M059J (cell line): ENCODE measurements at regions not wholly inside any gene's neighbourhood (a gene's known extent, or its start where the extent isn't known, plus 50 kb on each side); places are given as distances from the start of the nearest gene placed in this dataset.

ENCODE experiments used
- DNase-seq: peaks from one replicate; pipeline ENCODE4 v3.0.0-alpha.2; 2012; ENCODE audit warnings: low read depth

DNA sequence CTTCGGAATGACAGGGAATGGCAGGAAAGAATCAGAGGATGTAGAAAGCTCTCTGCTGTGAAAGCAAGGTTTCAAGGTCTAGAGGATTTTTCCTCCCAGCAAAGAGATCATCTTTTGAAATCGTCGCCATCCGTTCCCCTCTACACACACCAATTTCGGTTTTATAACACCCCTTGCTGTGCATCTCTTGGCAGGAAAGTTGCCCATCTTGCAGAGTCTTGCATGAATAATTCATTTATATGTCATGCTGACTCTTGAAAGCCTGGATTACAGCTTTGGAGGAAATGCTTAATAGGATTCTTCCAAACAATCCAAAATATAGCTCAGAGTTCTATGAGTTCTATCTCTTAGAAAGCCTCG is 262.7 kb downstream of the CHL1 start:
- no peak for DNase-seq

DNA sequence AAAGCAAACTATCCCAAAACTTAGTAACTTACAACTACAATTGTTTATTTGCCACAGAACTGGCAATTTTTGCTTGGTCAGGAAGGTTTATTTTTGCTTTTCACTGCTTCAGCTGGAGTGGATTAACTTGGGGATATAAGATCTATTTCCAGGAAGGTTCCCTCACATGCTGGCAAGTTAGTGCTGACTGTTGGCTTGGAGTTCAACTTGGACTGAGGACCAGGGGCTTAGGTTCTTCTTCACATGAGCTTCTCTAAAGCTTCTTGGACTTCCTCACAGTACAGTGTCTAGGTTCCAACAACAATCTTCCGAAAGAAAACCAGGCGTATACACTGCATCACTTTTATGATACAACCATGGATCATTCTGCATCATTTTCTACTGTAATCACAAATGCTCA is 264.4 kb downstream of the CHL1 start:
- DNase-seq: no peak

DNA sequence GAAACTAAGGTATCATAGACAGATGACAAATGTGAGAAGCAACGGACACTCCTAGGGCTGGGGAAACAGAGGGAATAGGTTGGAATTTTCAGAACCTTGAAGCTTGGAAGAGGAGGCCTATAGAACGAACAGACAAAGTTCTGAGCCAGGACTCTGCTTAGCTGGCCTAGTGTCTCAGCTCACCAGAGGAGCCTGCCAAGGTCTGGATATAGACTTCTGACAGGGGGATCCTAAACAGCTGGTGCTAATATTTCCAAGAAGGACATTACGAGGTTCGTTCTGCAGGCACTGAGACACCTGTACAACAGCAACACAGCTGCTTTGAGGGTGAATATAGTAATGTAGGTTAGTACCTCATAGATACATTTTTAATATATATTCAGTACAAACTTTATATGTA is 266.3 kb downstream of the CHL1 start:
- no peak for DNase-seq

GRCh38 chr3:463252-464192 is 267.0 kb downstream of the CHL1 start:
- DNase-seq: no peak

- no peak for DNase-seq
Measured at GRCh38 chr3:464255-464654, 267.7 kb downstream of the CHL1 start.

DNA sequence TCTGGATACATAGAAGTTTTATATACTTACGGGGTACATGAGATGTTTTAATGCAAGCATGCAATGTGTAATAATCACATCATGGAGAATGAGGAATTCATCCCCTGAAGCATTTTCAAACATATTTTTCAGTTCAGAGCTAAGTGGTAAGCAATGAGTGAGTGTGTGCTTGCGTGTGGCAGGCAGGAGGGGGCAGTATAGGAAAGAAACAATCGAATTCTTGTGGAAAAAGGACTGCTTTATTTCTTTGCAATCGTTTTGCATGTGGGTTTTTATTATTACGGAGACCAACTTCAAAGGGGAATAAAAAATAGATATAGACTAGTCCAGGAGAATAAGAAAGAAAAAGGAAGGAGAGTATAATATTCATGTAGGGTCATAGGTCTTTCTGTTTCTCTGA is 271.6 kb downstream of the CHL1 start:
- no peak for DNase-seq

DNA sequence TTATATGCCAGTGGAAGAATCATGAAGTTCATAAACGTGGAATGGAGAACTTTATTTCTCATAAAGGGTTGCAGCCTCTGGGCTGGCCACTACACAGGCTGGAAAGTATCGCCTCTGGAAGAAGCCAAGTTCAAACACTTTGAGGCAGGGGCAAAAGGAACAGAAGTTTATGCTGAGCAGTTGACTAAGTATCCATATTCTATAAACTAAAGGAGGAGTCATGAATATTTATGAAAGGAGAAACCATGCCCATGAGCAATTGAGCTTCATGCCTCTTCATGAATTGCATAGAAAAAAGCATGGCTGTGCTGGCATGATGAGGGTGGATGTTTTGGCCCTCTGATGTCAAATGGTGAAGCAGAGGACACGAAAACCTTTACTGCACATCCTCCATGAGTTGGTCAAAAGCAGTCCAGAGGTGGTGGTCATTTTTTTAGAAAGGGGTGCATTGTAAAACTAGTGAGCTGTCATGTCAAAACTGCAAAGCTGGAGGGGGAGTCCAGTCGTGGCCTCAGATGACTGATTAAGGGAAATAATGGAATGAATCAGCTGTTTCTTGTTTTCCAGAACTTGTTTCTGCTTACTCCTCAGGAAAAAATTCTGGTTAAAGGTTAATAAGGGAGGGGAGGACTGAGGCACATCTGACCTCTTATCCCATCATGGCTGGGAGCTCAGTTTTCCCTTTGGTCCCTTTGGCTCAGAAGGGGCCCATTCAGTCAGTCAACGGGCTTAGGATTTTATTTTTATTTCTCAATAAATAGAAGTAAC is 276.7 kb downstream of the CHL1 start:
- DNase-seq: no peak

DNA sequence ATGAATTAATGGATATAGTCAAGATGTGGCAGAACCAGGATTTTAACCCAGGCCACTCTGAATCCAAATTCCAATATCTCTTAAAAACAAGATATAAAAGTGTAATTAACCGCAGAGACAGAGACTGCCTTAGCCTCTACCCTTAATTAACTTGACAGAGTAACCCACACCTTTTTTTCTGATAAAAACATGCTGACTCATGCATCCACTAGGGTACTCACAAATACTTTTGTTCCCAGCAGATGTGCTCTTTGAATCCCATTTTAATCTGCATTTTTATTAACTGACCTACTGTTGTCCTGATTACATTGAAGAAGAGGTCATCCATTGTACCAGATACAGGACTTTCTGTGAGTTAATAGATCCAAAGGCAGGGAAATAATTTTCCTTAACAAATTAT is 278.3 kb downstream of the CHL1 start:
- DNase-seq: no peak

GRCh38 chr3:480070-480469 is 283.5 kb downstream of the CHL1 start:
- DNase-seq: no peak

DNA sequence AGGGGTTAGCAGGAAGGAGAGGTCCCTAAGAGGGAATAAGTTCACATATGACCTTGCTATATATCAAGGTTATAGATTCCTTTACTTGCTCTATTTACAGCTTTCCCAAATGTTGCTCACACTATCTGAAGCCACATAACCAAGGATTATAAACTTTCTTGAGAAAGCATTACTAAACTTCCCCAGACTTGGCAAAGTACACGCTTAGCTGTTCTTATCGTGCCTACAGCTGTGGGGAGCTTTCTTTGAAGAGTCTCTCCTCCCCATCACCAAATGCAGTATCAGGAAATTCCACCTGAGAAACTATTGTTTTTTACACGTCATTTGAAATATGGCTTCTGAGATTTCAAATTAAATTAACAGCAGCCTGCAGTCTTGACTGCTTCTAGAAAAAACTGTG is 284.5 kb downstream of the CHL1 start:
- DNase-seq: no peak

DNA sequence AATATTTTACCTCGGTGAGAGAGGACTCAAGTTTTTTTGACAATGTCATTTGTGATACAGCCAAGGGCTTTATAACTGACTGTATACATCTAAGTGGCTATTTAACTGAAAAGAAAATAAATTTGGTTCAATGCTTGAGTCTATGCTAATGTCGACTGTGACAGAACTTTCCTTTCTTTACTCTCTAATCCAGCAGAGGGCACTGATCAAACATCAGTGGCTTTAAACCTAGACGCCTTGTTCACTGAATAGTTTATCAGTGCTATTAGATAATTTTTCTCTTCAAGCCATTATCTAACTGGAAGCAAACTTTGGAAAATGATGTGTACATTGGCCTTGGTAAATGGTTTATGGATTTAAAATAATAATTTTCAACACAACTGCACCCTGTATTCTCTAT is 285.1 kb downstream of the CHL1 start:
- DNase-seq: no peak

DNA sequence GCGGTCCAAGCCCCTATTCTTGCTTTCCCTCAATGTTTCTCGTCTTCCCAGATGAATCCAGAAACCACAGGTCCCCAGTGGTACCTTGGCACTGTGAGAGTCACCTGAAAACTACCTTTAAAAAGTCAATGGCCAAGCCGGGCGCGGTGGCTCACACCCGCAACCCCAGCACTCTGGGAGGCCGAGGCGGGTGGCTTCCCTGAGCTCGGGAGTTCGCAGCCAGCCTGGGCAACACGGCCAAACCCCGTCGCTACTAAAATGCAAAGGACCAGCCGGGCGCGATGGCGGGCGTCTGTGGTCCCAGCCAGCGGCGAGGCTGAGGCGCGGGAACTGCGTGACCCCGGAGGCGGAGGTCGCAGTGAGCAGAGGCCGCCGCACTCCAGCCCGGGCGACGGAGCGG is 285.9 kb downstream of the CHL1 start:
- DNase-seq: no peak

DNA sequence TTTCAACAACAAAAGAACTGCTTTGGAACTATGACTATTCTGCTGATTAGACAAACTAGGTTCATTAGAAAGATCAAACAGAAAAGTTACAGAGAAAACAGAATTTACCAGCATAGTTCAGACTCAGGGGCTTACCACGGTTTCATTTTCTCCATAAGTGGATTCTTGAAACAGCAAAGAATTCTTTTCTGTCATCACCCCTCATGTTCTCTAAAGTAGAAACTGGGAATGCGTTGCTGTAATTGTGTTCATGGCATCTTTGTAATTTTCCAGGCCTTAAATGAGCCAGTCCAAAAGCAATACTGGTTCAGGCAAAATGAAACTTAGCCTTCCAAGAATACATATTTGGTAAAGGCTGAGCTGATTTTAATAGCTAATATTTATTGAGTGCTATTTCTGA is 287.8 kb downstream of the CHL1 start:
- no peak for DNase-seq

DNA sequence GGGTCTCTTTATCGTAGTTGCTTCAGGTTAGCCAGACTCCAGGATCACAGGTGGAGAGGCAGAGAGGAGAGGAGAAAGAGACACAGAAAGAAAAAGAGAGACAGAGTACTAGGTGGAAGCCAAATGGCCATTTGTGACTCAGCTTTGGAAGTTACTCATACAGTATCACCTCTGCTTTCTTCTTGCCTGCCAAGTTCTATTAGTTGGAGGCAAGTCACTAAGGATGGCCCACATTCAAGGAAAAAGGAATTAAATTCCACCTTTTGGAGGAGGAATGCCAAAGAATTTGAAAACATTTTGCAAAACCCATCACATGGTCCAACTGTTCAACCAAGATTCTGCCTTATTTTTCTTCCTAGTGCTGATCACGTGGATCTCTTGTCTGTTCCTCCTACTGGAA is 291.1 kb downstream of the CHL1 start:
- no peak for DNase-seq

DNA sequence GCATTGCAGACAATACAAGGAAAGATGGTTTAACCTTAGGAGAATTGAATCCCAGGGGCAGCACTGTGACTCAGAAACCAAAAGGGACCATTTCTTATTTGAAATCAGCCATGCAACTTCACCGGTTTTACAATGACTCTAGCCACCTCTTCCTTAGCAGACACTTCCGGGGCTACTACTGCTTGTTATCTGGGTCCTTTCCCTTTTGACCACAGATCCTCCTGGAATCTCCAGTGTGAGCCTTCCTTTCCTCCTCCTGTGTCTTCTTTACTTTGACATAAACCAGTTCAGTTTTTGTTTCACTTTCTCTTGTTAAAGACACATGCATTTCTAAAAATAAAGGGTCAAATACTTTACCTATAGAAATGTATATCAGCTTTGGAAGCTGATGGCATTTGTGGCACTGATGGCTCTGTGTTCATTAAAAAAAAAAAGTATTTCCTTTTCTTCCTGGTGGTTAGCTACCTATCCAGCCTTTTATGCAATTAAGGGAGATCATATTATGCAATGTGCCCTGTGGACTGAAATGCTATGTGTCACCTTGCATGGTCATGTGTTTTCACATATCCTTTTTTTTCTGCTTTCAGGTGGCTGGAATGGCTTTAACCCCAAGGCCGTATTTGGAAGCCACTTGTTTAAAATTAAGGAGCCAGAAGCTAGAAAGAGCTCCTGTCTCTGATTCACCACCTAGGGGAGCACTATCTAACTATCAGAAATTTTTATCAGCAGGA is 296.2 kb downstream of the CHL1 start:
- no peak for DNase-seq

DNA sequence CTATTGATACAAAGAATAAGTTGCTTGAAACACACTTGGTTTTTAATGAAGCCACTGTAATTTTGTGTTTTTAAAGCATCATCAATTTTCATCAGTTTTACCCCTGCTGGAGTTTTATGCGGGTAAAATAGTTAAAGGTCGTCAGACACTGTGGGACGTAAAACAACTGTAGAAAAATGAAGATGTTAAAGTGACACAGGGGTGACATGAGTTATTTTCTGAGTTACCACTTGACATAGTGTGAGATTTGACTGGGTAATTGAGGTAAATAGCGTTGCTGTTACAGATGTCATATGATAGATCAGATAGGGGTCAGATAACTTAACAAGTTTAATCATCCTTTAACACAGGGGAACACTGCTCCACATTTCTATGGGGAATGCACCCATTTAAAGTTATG is 297.6 kb downstream of the CHL1 start:
- no peak for DNase-seq

DNA sequence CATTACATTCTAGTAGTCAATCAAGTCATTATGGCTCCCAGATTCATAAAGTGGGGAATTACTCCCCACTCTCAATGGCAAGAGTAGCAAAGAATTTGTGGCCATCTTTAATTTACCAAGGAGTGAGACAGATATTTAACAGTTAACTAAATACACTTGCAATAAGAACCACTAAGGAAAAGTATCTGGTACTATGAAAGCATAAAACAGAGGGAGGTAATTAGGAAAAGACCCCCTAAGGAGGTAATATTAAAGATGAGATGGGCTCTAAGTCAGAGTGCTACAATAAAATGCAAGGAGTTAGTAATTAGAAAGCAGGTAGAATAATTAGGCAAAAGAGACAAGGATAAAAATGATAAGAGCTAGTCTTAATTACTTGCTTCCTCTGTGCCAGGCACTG is 301.9 kb downstream of the CHL1 start:
- DNase-seq: no peak

DNA sequence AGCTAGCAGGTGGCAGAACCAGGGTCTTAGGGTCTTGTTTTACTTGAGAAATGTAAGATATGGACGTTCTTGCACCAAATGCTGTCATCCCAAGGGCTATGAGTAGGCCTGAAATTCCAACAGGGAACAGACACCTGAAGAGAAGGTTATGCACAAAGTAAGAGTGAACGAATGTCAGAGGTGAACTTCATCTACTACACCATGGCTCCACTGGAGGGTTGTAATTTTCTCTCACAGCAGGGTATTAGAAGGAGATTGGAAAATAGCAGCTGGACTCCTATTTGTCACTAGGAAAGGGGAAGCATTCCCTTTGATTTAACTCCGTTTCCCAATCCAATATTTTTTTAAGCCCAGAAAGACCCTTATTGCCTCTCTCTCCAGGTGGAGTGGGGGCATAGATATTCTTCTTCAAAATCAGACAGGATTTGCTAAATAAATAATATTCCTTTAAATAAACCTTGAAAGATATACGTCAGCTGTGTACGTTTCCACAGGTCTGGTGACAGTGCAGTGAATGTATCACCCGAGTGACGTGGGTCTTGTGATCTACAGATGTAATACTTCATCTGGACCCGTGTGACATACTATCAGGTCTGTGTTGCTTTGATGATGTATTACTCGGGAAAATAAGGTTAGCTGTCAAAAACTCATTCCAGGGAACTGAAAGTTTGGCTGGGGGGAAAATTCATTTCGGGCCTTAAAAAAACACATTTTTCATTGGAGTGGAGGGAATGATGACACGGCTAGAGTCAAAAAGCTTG is 302.6 kb downstream of the CHL1 start:
- DNase-seq: no peak

DNA sequence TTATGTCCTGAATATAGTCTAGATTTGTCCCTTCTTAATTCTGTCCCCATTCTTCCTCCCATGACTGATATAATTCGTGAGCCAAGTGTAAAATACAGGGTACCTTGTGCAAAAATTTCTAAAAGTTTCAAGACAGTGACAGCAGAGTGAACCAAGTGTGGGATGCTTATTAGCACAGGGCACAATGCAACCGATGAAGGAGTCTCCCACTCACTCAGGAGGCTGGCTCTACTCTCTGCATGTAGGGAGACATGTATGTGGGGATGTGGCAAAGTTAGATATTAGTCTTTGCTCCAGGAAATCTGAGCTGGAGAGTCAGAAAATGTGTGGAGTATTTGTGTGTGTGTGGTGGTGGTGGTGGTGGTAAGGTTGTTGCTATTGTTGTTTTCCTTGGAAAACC is 305.9 kb downstream of the CHL1 start:
- no peak for DNase-seq

DNA sequence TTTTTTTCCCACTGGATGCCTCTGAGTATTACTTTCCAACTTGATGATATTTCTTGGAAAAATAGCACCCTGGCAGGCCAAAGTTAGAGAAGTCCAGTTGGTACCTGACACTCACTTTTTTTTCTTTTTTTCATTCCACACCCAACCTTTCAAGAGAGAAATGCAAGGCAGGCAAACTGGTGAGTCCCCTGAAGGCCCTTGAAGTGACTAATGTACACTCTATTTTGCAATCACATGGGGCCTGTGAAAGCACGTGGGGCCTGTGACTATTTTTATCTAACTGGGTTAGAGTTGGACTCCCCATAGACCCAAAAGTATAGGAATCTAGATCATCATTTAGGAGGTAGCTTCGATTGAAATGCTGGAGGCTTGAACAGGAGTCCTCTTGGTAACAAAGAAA is 316.7 kb downstream of the CHL1 start:
- no peak for DNase-seq

DNA sequence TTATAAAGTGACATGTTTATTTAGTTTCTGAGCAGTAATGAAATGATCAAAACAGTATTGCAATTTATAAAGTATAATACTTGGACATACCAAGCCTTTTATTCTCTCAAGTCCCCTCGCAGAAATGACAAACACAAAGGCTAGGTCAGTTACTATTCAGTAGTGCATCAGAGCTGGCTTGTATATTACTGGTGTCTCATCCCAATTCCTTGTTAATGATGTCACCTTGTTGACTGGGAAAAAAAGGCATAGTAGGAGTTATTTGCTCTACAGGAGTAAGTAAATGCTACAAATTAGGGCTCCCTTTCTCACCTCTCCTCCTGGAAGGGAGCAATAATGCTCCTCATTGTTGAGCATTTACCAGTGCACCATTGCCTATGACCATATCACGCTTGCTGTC is 317.6 kb downstream of the CHL1 start:
- no peak for DNase-seq

- no peak for DNase-seq
Measured at GRCh38 chr3:519026-519425, 322.5 kb downstream of the CHL1 start.
